ENCODE measurements at regions not wholly inside any gene's neighbourhood (a gene's known extent, or its start where the extent isn't known, plus 50 kb on each side); places are given as distances from the start of the nearest gene placed in this dataset.

GRCh38 chr5:89130851-89131250 is 247.9 kb upstream of the MEF2C start:
- WGBS (ENCODE audit: insufficient coverage, low coverage, low lambda C conversion rate, missing lambda C conversion rate): 94% methylated on average over 1 of the region's 1 CpG
- Histone ChIP-seq H3K4me3 (no peak overlapping the region), H3K27me3 (no peaks in the 10 kb centered on the region), H3K4me1 (no peaks in the 10 kb centered on the region), H3K9me3 (no peaks in the 10 kb centered on the region), H3K36me3 (no peaks in the 10 kb centered on the region), H3K27ac (no peak overlapping the region)
- intact Hi-C loops (cut with DNase I): no loop called here
- TF ChIP-seq POLR2A (IDR thresholded peaks at IDR 0.05): no peak
- TF ChIP-seq CTCF (IDR thresholded peaks at IDR 0.05): no peak
- ATAC-seq (no peak), DNase-seq (no peak)

GRCh38 chr5:89129941-89130340 is 247.0 kb upstream of the MEF2C start:
- Histone ChIP-seq H3K4me1 (no peaks in the 10 kb centered on the region), H3K9me3 (no peaks in the 10 kb centered on the region), H3K36me3 (no peaks in the 10 kb centered on the region), H3K4me3 (no peak overlapping the region), H3K27me3 (no peaks in the 10 kb centered on the region), H3K27ac (no peak overlapping the region)
- DNase-seq (no peak), ATAC-seq (no peak)
- no peak for TF ChIP-seq POLR2A (IDR thresholded peaks at IDR 0.05)
- no peak for TF ChIP-seq CTCF (IDR thresholded peaks at IDR 0.05)
- 59% methylated on average over 1 of the region's 1 CpG for WGBS (ENCODE audit: insufficient coverage, low coverage, low lambda C conversion rate, missing lambda C conversion rate)
- intact Hi-C loops (cut with DNase I): no loop called here

GRCh38 chr5:89128906-89129625 is 246.1 kb upstream of the MEF2C start:
- DNase-seq: no peak
- WGBS (ENCODE audit: insufficient coverage, low coverage, low lambda C conversion rate, missing lambda C conversion rate): 80% methylated on average over 2 of the region's 2 CpGs
- no peak overlapping the region for H3K27ac ChIP-seq

GRCh38 chr5:89128092-89128491 is 245.1 kb upstream of the MEF2C start:
- intact Hi-C loops (cut with DNase I): no loop called here
- no peak for ATAC-seq
- no peak for DNase-seq
- Histone ChIP-seq H3K4me1 (no peaks in the 10 kb centered on the region), H3K27me3 (no peaks in the 10 kb centered on the region), H3K4me3 (no peak overlapping the region), H3K9me3 (no peaks in the 10 kb centered on the region), H3K36me3 (no peaks in the 10 kb centered on the region), H3K27ac (no peak overlapping the region)
- 65% methylated on average over 2 of the region's 2 CpGs for WGBS (ENCODE audit: insufficient coverage, low coverage, low lambda C conversion rate, missing lambda C conversion rate)
- TF ChIP-seq CTCF (IDR thresholded peaks at IDR 0.05) (no peak), POLR2A (IDR thresholded peaks at IDR 0.05) (no peak)

More at GRCh38 chr5:89128906-89129625, 246.1 kb upstream of the MEF2C start:
- H3K27me3 ChIP-seq: no peaks in the 10 kb centered on the region
- no peak for ATAC-seq
- H3K36me3 ChIP-seq: no peaks in the 10 kb centered on the region
- no peaks in the 10 kb centered on the region for H3K9me3 ChIP-seq
- intact Hi-C loops (cut with DNase I): no loop called here
- H3K4me1 ChIP-seq: no peaks in the 10 kb centered on the region
- H3K4me3 ChIP-seq: no peak overlapping the region
- TF ChIP-seq POLR2A (IDR thresholded peaks at IDR 0.05) (no peak), CTCF (IDR thresholded peaks at IDR 0.05) (no peak)
